Testis (tissue), 2 donors: ENCODE measurements at regions not wholly inside any gene's neighbourhood (a gene's known extent, or its start where the extent isn't known, plus 50 kb on each side); places are given as distances from the start of the nearest gene placed in this dataset.

ENCODE experiments used
- POLR2A ChIP-seq: fragments of 450-650 bp; IDR thresholded peaks from one replicate; pipeline ENCODE4 v1.6.1; 2017; ENCODE audit warnings: antibody characterized with exemption, mild to moderate bottlenecking, moderate library complexity
- TF ChIP-seq, protein P1 (sequence below), 3 experiments: fragments of 450-650 bp in 2 of 3; fragments of 200-600 bp in 1 of 3; sonication (generic) in 1 of 3; IDR thresholded peaks; one replicate each; pipeline ENCODE4 v1.5.1; 2016 to 2019; ENCODE audit warnings: antibody characterized with exemption in 3 of 3, mild to moderate bottlenecking in 2 of 3, moderate library complexity in 1 of 3

DNA sequence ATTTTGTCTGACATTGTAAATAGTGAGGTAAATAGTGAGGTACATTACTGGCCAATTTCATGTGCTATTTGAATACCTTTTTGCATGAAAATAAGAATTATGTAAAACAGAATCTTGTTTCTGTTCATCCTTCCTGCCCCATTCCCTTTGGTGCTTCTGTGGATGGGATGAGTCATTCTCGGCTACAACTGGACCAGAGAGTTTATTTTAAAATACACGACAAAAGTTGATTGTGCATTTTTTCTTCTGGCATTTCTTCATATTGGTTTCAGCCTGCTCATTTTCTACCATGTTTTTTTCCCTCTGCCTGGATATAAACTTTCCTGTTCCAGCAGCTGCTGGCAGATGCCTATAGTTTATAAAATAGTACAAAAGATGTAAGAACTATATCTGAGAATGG is 107.5 kb downstream of the CYSLTR2 start:
- TF ChIP-seq, protein P1, sequence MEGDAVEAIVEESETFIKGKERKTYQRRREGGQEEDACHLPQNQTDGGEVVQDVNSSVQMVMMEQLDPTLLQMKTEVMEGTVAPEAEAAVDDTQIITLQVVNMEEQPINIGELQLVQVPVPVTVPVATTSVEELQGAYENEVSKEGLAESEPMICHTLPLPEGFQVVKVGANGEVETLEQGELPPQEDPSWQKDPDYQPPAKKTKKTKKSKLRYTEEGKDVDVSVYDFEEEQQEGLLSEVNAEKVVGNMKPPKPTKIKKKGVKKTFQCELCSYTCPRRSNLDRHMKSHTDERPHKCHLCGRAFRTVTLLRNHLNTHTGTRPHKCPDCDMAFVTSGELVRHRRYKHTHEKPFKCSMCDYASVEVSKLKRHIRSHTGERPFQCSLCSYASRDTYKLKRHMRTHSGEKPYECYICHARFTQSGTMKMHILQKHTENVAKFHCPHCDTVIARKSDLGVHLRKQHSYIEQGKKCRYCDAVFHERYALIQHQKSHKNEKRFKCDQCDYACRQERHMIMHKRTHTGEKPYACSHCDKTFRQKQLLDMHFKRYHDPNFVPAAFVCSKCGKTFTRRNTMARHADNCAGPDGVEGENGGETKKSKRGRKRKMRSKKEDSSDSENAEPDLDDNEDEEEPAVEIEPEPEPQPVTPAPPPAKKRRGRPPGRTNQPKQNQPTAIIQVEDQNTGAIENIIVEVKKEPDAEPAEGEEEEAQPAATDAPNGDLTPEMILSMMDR (IDR thresholded peaks at IDR 0.05) = no peak
- TF ChIP-seq POLR2A = no peak
